Right lobe of liver (tissue), 4 donors: ENCODE measurements at regions not wholly inside any gene's neighbourhood (a gene's known extent, or its start where the extent isn't known, plus 50 kb on each side); places are given as distances from the start of the nearest gene placed in this dataset.

Source experiments
- CTCF ChIP-seq, 4 donors: fragments of 200-600 bp in 3 of 4; fragments of 450-650 bp in 1 of 4; IDR thresholded peaks; one replicate each; pipeline versions ENCODE4 v1.5.1 to v1.8.0; 2016 to 2022; ENCODE audit warnings: antibody characterized with exemption in 4 of 4, mild to moderate bottlenecking in 2 of 4
- POLR2A ChIP-seq: fragments of 450-650 bp; IDR thresholded peaks from one replicate; pipeline ENCODE4 v1.6.1; 2017; ENCODE audit warnings: antibody characterized with exemption, mild to moderate bottlenecking
- donor health status: DM: no; HTN: no; CAD: no.
- donor health status: DM: no; HTN: no; CAD: no.
- donor health status: DM: no; HTN: yes; CAD: no.

- TF ChIP-seq CTCF (IDR thresholded peaks at IDR 0.05) (no peak), POLR2A (no peak)
Measured at GRCh38 chr13:62593804-62594203, 1178.2 kb upstream of the PCDH20 start.
